ENCODE measurements at regions not wholly inside any gene's neighbourhood (a gene's known extent, or its start where the extent isn't known, plus 50 kb on each side); places are given as distances from the start of the nearest gene placed in this dataset.
A peak's percentile ranks its signal among the peaks of the same experiment; 100 is the strongest.

DNA sequence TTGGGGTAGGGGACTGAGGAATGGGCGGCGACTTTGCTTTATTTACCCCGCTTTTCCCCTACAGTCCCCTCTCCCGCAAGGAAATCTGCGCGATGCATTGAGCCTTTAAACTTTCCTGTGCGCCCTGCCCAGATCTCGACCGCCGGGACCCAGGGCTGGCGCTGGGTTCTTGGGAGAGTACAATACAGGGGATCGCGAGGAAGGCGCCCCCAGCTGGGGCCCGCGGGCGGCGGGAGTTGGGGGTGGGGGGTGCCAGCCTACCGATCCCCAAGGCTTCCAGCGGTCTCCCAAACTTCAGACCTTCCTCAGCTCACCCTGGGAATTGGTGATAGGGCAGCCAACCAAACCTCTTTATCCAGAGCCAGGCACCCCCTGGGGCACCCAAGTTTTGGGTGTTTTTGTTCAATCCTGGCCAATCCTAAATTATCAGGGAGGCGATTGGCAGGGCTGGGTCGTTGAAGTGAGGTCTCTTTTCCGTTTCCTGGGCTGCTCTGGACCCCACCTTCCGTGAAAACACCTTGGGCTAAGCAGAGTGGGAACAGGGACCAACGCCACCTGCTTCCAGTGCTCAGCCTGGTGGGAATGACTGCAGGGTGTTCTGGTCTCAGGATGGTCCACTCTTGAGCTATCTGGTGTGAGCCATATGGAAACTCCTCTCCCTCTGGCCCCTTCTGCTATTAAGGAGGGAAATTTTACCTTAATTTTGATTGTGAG lies 51.4 kb upstream of the DAB2IP start:
- DNase-seq, result no peak
- TF ChIP-seq, protein P1, sequence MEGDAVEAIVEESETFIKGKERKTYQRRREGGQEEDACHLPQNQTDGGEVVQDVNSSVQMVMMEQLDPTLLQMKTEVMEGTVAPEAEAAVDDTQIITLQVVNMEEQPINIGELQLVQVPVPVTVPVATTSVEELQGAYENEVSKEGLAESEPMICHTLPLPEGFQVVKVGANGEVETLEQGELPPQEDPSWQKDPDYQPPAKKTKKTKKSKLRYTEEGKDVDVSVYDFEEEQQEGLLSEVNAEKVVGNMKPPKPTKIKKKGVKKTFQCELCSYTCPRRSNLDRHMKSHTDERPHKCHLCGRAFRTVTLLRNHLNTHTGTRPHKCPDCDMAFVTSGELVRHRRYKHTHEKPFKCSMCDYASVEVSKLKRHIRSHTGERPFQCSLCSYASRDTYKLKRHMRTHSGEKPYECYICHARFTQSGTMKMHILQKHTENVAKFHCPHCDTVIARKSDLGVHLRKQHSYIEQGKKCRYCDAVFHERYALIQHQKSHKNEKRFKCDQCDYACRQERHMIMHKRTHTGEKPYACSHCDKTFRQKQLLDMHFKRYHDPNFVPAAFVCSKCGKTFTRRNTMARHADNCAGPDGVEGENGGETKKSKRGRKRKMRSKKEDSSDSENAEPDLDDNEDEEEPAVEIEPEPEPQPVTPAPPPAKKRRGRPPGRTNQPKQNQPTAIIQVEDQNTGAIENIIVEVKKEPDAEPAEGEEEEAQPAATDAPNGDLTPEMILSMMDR (IDR thresholded peaks at IDR 0.05), result no peak
- no peak for TF ChIP-seq POLR2A (IDR thresholded peaks at IDR 0.05)
- Histone ChIP-seq H3K27ac (peak overlapping the region; percentile 85 to 94), H3K36me3 (no peaks in the 10 kb centered on the region), H3K4me1 (no peaks in the 10 kb centered on the region), H3K4me3 (peak overlapping the region; percentile 54 to 88), H3K27me3 (no peaks in the 10 kb centered on the region), H3K9me3 (no peaks in the 10 kb centered on the region)
- intact Hi-C loops (cut with DNase I; ENCODE audit: low total_unique reads), result no loop called here

DNA sequence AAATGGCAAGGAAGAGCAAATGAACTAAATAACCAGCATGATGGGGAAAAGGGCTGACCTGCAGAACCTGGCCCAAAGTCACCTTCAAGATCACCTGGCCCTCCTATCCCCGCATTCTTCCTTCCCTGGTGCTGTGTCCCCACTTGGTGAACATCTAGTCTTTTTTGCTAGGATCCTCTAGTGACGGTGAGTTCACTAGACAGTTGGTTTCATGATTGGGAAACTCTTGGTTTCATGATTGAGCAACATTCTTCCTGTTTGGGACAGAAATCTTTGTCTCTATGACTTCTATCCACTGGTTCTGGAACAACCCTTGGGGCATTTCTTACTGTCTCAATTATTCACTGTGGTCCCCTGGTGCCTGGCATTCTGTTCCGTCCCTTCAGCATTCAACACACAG lies 50.2 kb upstream of the DAB2IP start:
- no peak for TF ChIP-seq POLR2A (IDR thresholded peaks at IDR 0.05)
- TF ChIP-seq, protein P1 (IDR thresholded peaks at IDR 0.05), result no peak
- no peaks in the 10 kb centered on the region for H3K36me3 ChIP-seq
- DNase-seq, result no peak
- no peaks in the 10 kb centered on the region for H3K9me3 ChIP-seq
- no peaks in the 10 kb centered on the region for H3K4me1 ChIP-seq
- H3K4me3 ChIP-seq, result no peak overlapping the region
- no peak overlapping the region for H3K27ac ChIP-seq
- intact Hi-C loops (cut with DNase I; ENCODE audit: low total_unique reads), result no loop called here
- H3K27me3 ChIP-seq, result no peaks in the 10 kb centered on the region

Measured in uterus (tissue), 3 donors.